ENCODE measurements at regions not wholly inside any gene's neighbourhood (a gene's known extent, or its start where the extent isn't known, plus 50 kb on each side); places are given as distances from the start of the nearest gene placed in this dataset.
"Not testable (repeated sequence)": the region's sequence is repeated elsewhere in the genome, so short reads cannot be mapped to it uniquely, and the experiment has no call there.

- DNase-seq, result no peak
These were observed 96.7 kb upstream of the GADD45A start for GRCh38 chr1:67588178-67588855.

DNA sequence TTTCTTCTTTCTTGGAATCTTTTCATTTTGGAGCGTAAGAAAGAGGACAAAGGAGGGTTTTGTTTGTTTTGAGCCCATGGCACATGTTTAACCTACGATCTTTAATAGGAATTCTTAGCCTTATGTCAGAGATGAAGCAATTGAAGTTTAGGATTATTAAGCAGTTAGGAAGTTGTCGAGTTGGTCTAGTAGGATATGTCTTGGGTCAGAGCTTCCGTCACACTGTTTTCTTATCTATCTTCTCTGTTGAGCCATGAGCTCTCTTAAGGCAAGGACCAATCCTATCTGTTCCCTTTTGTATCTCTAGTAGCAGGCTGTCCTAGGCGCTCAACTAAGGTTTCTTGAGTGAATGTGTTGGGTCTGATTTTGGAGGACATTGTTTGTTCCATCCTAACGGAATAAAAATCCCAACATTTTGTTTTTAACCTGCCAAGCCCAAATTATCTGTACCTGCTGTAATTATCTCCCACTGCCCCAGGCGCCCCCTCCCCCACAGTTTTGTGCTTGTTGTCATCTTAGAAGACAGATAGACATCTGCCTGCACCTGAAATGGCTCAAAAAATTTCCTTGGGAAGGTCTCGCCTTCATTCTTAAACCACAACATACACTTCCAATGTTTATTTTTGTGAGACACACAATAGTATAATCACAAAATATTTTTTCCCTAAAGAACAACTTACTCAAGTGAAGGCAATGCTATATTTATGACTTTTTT lies 95.3 kb upstream of the GADD45A start:
- no peak for DNase-seq

GRCh38 chr1:67590329-67590728 lies 94.7 kb upstream of the GADD45A start:
- DNase-seq, result no peak

DNA sequence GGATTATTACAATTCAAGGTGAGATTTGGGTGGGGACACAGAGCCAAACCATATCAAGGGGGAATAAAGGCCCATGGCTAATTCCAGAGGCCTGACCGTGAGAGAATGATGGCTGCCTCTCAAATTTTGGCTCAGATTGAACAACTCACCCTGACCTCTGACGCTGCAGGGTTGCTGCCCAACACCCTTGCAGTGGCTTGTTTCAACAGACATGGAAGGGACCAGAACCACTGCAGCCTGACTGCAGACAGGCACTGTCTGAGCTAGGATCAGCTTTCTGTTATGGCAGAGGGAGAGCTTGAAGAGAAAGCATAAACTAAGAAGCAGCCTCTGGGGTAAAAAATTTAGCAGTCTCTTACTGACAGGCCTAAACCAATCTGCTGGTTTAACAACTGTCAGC lies 90.2 kb upstream of the GADD45A start:
- DNase-seq, result no peak

DNA sequence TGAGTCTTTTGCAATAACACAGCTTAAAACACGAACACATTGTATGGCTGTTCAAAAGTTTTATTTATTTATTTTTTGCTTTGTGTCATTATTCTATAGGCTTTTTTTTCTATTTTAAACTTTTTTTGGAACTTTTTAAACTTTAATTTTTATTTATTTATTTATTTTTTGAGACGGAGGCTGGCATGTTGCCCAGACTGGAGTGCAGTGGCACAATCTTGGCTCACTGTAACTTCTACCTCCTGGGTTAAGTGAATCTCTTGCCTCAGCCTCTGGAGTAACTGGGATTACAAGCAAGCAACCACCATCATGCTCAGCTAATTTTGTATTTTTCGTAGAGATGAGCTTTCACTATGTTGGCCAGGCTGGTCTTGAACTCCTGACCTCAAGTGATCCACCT lies 88.3 kb upstream of the GADD45A start:
- DNase-seq, result no peak

- DNase-seq, result no peak
These were observed 87.7 kb upstream of the GADD45A start for GRCh38 chr1:67597336-67597735.

GRCh38 chr1:67599085-67599484 lies 85.9 kb upstream of the GADD45A start:
- no peak for DNase-seq

- DNase-seq, result no peak
These were observed 83.5 kb upstream of the GADD45A start for GRCh38 chr1:67601539-67601938.

GRCh38 chr1:67601955-67602354 lies 83.0 kb upstream of the GADD45A start:
- no peak for DNase-seq

DNA sequence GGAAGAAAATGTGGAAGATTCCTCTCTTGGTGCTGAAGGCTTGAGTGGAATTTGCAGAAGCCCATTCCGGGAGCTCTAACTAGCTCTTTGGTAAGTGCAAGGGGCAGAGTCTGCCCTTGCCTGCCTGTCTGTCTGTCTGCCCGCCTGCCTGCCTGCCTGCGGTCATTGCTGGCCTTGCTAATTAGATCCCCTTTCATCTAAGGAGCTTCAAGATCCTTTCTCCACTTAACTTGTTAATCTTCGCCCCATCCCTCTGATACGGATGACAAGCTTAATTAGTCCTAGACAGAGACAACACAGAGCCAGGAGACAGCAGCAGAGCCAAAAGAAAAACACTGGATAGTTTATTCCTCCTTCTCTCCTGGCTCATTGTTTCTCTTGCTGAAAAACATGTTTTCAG lies 80.2 kb upstream of the GADD45A start:
- no peak for DNase-seq

GRCh38 chr1:67605209-67605780 lies 79.7 kb upstream of the GADD45A start:
- DNase-seq, result no peak

DNA sequence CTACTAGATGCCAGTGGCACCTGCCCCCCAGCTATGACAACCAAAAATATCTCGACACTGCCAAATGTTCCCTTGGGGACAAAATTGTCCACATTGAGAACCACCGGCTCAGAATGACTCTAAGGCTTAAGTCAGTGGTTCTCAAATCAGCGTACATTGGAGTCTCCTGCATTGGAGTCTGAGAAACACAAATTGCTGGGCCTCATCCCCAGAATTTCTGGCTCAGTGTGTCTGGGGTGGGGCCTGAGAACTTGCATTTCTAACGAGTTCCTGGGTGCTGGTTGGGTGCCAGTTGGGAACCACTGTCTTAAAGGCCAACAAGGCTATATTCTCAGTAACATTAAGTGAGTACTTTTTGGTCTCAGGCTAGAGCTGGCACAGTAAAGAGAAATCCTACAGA lies 77.7 kb upstream of the GADD45A start:
- DNase-seq, result no peak

GRCh38 chr1:67607699-67608098 lies 77.3 kb upstream of the GADD45A start:
- DNase-seq, result no peak

GRCh38 chr1:67608661-67609576 lies 76.1 kb upstream of the GADD45A start:
- no peak for DNase-seq

DNA sequence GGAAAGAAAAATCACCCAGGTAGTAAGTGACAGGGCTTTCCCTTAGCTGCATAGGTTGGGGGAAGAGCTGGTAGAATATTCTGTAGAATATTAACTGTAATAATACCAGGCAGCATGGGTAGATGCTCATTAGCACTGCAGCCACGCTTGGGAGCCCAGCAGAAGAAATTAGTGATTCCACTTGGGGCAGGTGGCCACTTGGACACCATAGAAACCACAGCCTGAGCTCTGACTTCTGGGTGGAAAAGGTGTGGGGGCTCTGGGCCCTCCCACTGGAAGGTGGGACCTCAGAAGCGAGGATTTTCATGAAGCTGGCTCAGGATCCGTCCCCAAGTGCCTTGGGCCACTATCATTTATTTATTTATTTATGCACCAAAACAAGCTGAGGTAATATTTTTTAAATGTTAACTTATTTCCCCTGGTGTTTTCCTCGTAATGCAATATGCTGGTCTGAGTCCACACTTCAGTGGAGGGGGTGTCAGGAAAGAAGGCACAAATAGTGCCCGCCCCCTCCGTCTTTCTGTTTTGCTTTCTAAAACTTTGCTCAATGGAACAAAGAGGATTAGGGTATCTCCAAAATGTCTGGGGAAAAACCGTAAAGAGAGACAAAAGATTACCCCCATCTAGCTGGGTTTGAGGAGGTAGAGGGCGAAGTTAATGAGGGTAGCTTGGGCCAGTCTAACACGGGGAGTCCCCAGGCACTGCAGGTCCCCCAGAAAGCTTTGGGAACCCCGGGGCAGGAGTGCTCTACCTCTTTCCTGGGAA lies 75.2 kb upstream of the GADD45A start:
- DNase-seq, result no peak

DNA sequence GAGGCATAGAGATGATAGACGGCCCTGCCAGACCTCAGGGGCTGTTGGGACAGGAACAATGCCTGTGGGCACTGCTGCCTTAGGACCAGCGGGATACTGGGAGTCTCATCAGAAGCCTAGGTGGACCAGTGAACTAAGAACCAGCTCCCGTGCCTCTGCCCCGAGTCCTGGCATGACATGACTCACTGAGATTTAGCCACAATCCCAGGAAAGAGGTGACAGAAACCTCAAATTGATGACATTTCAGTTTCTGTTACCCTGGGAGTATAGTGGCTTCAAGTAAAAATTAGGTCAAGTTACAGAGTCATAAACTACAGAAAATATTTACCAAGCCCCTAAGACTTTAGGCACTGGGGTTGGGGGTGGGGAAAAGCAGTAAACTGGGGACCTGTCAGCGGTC lies 74.6 kb upstream of the GADD45A start:
- DNase-seq, result no peak

GRCh38 chr1:67611846-67612245 lies 73.2 kb upstream of the GADD45A start:
- DNase-seq, result no peak

DNA sequence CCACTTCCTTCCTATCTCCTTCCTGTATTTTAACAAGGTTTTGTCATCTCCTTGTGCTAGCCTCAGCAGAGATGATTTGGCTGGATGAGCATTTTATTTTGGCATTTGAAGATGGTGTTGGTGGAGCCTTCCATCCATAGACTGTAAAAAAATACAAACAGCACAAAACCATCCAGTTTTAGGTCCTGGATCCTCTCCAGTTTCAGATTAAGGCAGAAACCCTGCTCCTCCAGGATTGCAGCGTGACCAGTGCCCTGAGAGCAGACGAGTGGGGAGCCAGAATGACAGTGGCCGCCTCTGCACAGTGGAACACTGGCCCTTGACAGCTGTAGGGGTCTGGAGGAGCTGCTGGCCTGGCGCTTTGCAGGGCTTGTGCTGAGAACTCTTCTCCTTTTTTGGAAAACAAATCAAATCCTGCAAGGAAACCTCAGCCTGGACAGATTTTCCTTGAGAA lies 72.2 kb upstream of the GADD45A start:
- no peak for DNase-seq

DNA sequence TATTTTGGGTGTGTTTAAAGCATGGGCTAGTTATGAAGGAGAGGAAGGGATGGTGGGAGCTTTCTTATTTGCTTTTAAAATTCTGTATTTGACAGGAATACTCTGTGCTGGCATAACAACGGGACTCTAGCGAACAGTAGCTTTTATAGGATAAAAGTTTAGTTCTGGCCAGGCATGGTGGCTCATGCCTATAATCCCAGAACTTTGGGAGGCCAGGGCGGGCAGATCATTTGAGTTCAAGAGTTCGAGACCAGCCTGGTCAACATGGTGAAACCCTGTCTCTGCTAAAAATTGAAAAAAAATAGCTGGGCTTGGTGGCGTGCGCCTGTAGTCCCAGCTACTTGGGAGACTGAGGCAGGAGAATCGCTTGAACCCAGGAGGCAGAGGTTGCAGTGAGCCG lies 71.5 kb upstream of the GADD45A start:
- DNase-seq, result not testable (repeated sequence)

- DNase-seq, result no peak
These were observed 70.5 kb upstream of the GADD45A start for GRCh38 chr1:67614511-67614934.

DNA sequence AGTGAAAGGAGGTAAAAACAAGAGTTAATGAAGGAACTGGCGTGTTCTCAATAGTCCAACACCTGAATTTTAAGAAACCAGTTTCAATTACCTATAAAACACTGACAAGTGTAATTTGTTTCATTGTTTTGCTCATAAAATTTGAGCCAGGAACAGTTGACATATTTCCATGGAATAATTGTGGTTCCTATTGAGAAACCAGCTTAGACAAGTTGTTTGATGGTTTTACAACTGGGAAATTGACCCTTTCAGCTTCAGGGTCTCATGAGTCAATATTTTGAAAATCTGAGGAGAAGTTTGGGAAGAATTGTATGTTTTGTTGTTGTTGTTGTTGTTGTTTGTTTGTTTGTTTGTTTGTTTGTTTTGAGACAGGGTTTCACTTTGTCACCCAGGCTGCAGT lies 69.1 kb upstream of the GADD45A start:
- DNase-seq, result no peak

Measured in left kidney (tissue), 1 donor.